Central memory CD8-positive, alpha-beta T cell (primary cell): ENCODE measurements at regions not wholly inside any gene's neighbourhood (a gene's known extent, or its start where the extent isn't known, plus 50 kb on each side); places are given as distances from the start of the nearest gene placed in this dataset.
"Not testable (repeated sequence)": the region's sequence is repeated elsewhere in the genome, so short reads cannot be mapped to it uniquely, and the experiment has no call there.

ENCODE experiments used
- ATAC-seq: fragments of 150-1000 bp; cut with Tn5 transposase; replicated peaks from 2 replicates; pipeline ENCODE4 v1.10.0; 2022; ENCODE audit warnings: mild to moderate bottlenecking, moderate FRiP score, moderate number of reproducible peaks; ENCODE audit not compliant: poor library complexity, severe bottlenecking; ENCODE audit errors: extremely low read depth
- DNase-seq, 2 donors: peaks; one replicate each; pipeline ENCODE4 v3.0.0; 2021; ENCODE audit warnings: low spot score in 2 of 2
- H3K27ac Mint-ChIP-seq: one replicate; pipeline ENCODE4 v1.8.0; 2022; ENCODE audit warnings: low read depth, mild to moderate bottlenecking, moderate library complexity, mixed read lengths
- H3K27me3 Mint-ChIP-seq: one replicate; pipeline ENCODE4 v1.8.0; 2022; ENCODE audit warnings: mixed read lengths
- H3K36me3 Mint-ChIP-seq: one replicate; pipeline ENCODE4 v1.8.0; 2022; ENCODE audit warnings: mild to moderate bottlenecking, moderate library complexity, mixed read lengths; ENCODE audit not compliant: insufficient read depth
- H3K4me1 Mint-ChIP-seq: one replicate; pipeline ENCODE4 v1.8.0; 2022; ENCODE audit warnings: mixed read lengths
- H3K4me3 Mint-ChIP-seq: one replicate; pipeline ENCODE4 v1.8.0; 2022; ENCODE audit warnings: mild to moderate bottlenecking, moderate library complexity, mixed read lengths
- H3K9me3 Mint-ChIP-seq: one replicate; pipeline ENCODE4 v1.8.0; 2022; ENCODE audit warnings: mixed read lengths

DNA sequence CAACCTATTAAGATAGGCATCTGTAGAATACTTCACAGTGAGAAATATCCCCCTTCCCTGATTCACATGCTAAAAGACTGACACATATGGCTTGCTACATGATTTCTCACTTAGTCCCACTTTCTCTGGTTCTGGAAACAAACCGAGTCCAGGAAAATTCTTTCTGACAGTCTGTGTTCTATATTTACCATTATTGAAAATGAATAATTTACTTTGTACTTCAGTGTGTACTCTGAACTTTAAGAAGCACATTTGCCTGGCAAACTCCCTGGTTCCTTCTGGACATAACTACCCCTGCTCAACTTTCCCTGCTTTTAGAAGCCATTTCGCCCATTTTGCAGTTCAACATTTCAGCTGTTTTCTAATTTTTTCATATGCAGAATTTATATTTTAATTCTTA, 53.6 kb downstream of the APCS start:
- Mint-ChIP-seq H3K27ac (no peak overlapping the region), H3K4me1 (no peaks in the 10 kb centered on the region), H3K4me3 (no peak overlapping the region), H3K36me3 (no peaks in the 10 kb centered on the region), H3K9me3 (peaks cover 13% of the 10 kb centered on the region), H3K27me3 (peaks cover 76% of the 10 kb centered on the region)
- ATAC-seq, result no peak
- no peak for DNase-seq

- DNase-seq (no peak), ATAC-seq (no peak)
- Mint-ChIP-seq H3K4me3 (no peak overlapping the region), H3K36me3 (no peaks in the 10 kb centered on the region), H3K27me3 (peaks cover 83% of the 10 kb centered on the region), H3K27ac (no peak overlapping the region), H3K9me3 (peaks cover 13% of the 10 kb centered on the region), H3K4me1 (no peaks in the 10 kb centered on the region)
These were observed 59.1 kb downstream of the APCS start for GRCh38 chr1:159646687-159647086.

GRCh38 chr1:159647616-159648015, 60.0 kb downstream of the APCS start:
- Mint-ChIP-seq H3K27me3 (peaks cover 83% of the 10 kb centered on the region), H3K4me3 (no peak overlapping the region), H3K4me1 (no peaks in the 10 kb centered on the region), H3K9me3 (peaks cover 11% of the 10 kb centered on the region), H3K27ac (no peak overlapping the region), H3K36me3 (no peaks in the 10 kb centered on the region)
- ATAC-seq, result no peak
- no peak for DNase-seq

DNA sequence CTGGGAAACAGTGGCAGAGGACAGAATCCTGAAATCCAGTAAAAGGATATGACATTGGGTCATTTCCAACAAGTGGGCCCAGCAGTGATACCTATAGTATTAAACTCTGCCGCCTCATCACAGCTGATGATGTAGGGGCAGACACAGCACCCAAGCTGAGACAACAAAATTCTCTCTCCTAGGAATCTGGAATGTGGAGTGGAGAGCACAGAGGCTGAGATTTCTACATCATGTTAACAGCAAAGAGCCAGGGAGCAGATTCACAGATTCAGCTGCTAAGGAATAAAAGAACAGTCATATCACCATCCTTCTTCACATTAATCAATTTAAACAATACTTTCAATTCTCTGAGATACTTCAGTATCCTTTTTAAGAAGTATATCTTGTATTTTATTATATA, 61.9 kb downstream of the CRP start:
- H3K4me3 Mint-ChIP-seq, result no peak overlapping the region
- H3K27ac Mint-ChIP-seq, result no peak overlapping the region
- peaks cover 51% of the 10 kb centered on the region for H3K27me3 Mint-ChIP-seq
- ATAC-seq (no peak), DNase-seq (no peak)
- no peaks in the 10 kb centered on the region for H3K36me3 Mint-ChIP-seq
- H3K9me3 Mint-ChIP-seq, result no peaks in the 10 kb centered on the region
- no peaks in the 10 kb centered on the region for H3K4me1 Mint-ChIP-seq

- Mint-ChIP-seq H3K36me3 (no peaks in the 10 kb centered on the region), H3K27ac (no peak overlapping the region), H3K4me3 (no peak overlapping the region), H3K4me1 (no peaks in the 10 kb centered on the region), H3K9me3 (no peaks in the 10 kb centered on the region), H3K27me3 (peaks cover 48% of the 10 kb centered on the region)
- DNase-seq (no peak), ATAC-seq (no peak)
These were observed 61.2 kb downstream of the CRP start for GRCh38 chr1:159653201-159653600.

DNA sequence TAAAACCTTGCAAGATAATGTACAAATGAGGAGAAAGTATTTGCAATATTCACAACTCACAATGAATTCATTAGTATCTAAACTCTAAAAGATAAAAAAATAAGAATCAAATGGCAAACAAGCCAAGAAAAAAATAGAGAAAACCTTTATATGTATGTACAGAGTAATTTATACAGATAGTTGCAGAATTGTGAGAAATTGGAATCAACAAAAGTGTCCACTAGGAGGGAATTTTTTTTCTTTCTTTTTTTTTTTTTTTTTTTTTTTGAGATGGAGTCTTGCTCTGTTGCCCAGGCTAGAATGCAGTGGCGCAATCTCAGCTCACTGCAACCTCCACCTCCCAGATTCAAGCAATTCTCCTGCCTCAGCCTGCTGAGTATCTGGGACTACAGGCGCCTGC, 56.9 kb downstream of the CRP start:
- H3K27ac Mint-ChIP-seq, H3K9me3 Mint-ChIP-seq, H3K4me3 Mint-ChIP-seq, DNase-seq, H3K4me1 Mint-ChIP-seq, H3K36me3 Mint-ChIP-seq, ATAC-seq: not testable (repeated sequence)
- H3K27me3 Mint-ChIP-seq, result peaks cover 44% of the 10 kb centered on the region
